NCI-H146 (cell line): ENCODE measurements at regions not wholly inside any gene's neighbourhood (a gene's known extent, or its start where the extent isn't known, plus 50 kb on each side); places are given as distances from the start of the nearest gene placed in this dataset.
"Not testable (repeated sequence)": the region's sequence is repeated elsewhere in the genome, so short reads cannot be mapped to it uniquely, and the experiment has no call there.

Experiments
- DNase-seq: peaks from one replicate; lab custom pipeline; 2025; lab: John Stamatoyannopoulos, UW

- DNase-seq = not testable (repeated sequence)
These were observed 1207.2 kb downstream of the BRD1 start for GRCh38 chr22:48620460-48620859.

GRCh38 chr22:48619721-48620120 is 1208.0 kb downstream of the BRD1 start:
- no peak for DNase-seq

GRCh38 chr22:48618326-48618725 is 1209.3 kb downstream of the BRD1 start:
- DNase-seq = no peak

DNA sequence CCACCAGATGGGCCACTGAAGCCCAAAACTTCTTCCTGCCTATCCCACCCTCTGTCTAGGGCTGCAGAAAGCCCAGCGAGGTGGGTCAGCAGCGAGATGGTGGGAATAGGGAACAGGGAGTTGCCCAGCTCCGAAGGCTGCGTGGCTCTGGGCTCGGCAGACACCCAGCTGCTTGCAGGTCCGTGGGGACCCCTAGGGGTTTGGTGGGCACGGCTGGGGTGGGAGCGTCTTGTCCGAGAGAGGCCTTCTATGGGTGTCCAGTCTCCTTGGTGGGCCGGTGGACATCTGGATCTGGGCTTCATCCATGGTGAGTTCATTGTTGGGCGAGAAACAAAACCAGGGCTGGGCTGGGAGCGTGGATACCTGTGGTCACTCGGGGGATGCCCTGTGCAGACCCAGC is 1211.0 kb downstream of the BRD1 start:
- DNase-seq = no peak

GRCh38 chr22:48615171-48616008 is 1212.3 kb downstream of the BRD1 start:
- DNase-seq = no peak

DNA sequence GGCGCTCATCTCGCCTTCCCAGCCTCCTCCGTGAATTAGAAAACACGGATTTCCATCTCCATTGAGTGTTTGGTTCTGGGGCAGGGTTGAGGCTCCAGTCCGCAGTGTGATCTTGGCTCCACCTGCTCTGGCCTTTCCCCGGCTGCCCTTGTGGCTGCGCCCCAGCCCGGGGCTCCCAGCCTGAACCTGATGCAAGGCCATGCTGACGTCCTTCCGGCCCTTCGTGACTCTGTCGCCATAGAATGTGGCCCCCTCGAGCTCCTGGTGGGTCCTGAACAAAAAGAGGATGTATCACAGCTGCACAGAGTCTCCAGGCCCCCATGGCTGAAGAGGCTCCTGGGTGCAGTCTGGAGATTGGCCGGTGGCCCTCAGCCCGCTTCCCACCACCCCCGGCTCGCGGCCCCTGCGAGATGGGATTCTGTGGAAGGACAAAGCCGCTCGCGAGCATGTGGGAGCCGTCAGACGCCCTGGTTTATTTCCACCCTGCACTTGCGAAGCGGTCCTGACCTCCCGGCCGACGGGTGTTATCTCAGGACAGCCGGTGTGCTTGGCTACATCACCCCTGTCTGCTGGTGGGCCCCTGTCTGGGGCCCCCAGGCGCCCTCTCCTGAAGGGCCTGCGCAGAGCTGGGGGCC is 1214.0 kb downstream of the BRD1 start:
- no peak for DNase-seq

DNA sequence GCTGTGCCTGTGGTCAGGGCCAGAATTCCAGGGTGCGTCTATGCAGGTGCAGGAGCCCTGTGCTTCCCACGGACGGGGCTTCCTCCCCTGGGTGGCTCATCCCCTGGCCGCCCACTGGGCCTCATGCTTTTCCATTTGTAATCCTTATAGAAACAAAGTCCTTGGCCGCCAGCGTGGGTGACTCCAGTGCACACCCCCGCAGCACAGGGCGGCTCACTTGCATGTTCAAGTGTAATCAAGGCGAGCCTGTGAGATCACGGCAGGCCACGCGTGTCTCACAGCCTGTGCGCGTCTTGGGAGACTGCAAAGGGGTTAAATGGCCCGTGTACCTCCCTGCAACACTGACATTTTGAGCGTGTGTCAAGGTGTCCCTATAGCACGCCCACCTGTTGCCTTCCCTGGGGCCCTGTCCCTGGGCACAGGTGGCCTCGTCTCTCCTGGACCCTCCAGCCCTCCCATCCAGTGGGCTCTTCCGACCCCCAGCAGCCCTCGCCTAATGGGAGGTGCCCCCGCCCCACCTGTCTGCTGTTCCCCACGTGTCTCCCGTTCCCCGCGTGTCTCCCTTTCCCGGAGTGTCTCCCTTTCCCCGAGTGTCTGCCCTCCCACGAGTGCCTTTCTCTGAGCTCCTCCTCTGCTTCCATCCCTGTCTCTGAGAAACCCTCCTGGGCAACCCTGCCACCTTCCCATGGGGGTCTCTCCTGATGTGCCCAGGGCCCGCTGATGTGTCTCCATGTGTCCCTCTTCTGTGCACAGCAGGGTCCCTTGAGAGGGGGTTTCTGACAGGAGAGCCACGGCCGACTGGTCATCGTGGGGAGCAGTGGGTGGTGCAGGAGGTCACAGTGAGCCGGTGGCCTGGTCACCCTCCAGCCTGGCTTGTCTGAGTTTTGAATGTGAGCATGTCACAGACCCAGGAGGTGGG is 1215.3 kb downstream of the BRD1 start:
- no peak for DNase-seq

- DNase-seq = no peak
These were observed 1218.3 kb downstream of the BRD1 start for GRCh38 chr22:48609279-48609865.

- no peak for DNase-seq
These were observed 1219.6 kb downstream of the BRD1 start for GRCh38 chr22:48607901-48608662.

DNA sequence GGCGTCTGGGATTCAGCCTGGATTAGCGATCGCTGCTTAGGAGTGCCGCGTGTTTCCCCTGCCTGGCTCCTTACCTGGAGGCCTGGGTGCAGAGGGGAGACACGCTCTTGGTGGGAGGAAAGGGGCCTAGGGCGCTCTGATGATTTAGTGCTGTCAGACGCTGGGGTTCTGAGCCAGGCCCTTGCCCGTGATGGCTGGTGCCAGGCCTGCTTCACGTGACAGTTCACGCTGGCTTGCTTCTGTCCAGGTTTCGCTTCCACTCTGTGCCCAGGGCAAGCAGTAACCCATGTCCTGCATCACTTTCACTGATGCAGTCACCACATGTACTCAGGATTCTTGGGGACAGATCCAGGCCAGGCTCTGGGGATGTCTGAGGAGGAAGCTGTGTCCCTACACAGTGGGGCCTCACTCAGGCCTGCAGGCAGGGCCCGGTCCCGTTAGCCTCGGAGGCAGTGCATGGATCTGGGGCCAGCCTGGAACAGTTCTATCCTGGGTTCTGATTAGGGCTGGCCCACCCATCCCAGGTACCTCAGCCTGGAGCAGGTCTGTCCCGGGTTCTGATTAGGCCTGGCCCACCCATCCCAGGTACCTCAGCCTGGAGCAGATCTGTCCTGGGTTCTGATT is 1220.9 kb downstream of the BRD1 start:
- DNase-seq = no peak

GRCh38 chr22:48605856-48606481 is 1221.7 kb downstream of the BRD1 start:
- DNase-seq = peak; percentile 41

DNA sequence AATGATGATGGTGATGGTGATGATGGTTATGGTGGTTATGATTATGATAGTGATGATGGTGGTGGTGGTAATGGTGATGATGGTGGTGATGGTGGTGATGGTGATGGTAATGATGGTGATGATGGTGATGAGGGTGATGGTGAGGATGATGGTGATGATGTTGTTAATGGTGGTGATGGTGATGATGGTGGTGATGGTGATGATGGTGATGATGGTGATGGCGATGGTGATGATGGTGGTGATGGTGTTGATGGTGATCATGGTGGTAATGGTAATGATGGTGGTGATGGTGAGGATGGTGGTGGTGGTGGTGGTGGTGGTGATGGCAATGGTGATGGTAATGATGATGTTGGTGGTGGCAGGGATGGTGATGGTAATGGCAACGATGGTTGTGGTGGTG is 1222.5 kb downstream of the BRD1 start:
- no peak for DNase-seq

- DNase-seq = no peak
These were observed 1223.9 kb downstream of the BRD1 start for GRCh38 chr22:48603621-48604320.

- DNase-seq = no peak
These were observed 1224.7 kb downstream of the BRD1 start for GRCh38 chr22:48602805-48603518.

GRCh38 chr22:48600681-48601080 is 1227.0 kb downstream of the BRD1 start:
- no peak for DNase-seq

DNA sequence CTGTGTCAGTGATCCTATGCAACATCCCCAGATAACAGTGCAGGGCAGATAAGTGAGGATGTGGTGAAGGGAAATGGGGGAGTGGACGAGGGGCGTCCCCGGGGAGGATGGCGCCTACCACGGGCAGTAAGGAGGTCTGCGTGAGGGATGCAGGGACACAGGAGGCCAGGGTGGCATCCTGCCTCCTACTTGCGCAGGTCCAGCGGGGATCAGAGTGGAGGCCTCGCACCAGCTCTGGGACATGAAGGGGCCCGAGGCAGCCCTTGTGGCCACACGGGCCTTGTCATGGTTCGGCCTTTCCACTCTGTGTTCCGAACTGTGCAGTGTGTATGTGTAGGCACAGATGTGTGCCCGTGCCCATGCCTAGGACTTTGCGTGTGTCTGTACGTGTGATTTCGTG is 1227.5 kb downstream of the BRD1 start:
- DNase-seq = no peak

DNA sequence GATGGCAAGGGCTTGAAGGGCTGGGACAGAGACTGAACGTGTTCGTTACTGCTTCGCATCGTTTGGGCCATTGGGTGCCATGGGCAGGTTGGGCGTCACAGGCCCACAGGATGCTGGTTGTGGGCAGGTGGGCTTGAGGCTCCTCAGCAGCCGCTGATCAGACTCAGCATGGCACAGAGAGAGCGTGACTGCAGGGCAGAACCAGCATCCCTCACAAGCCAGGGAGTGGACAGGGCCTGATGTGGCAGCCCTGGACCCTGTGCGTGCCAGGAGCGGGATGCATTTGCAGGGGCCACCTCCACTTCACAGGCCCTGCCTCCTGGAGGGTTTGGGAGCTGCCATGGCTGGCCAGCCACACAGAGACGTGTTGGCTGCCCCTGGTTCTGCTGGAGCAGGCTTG is 1228.3 kb downstream of the BRD1 start:
- no peak for DNase-seq

DNA sequence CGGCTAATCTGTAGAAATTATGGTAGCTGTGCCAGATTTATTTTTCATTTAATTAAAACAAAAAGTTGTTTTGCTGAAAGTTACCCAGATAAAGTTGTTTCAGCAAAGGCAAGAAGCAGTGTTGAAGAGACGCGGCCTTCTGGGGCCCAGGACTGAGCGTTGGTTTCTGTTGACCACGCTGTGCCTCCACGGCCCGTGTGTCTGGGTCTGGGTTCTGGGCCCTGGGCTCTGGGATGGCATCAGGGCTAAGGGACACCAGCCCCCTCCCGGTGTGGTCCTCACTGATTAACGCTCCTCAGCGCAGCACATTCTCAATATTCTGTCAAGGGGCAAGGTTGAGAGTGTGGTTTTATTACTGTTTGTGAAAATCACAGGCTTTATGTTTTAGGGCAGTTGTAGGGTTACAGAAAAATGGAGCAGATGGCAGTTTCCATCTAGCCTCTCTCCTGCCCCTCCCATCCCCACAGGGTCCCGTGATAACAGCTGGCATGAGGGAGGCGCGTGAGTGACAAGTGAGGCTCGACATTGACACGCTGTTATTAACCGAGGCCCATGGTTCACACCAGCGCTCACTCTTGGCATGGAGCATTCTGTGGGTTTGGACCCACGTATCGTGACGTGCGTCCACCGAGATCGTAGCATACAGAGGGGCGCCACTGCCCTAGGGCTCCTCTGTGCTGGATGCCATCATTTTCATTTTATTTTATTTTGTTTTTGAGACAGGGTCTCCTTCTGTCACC is 1231.4 kb downstream of the BRD1 start:
- no peak for DNase-seq
